NB4 (cell line): ENCODE measurements at regions not wholly inside any gene's neighbourhood (a gene's known extent, or its start where the extent isn't known, plus 50 kb on each side); places are given as distances from the start of the nearest gene placed in this dataset.
A peak's percentile ranks its signal among the peaks of the same experiment; 100 is the strongest.

ENCODE experiments used
- DNase-seq: peaks from one replicate; pipeline ENCODE4 v3.0.0; 2010; ENCODE audit warnings: low read depth
- H3K4me3 ChIP-seq: one replicate; pipeline ENCODE4 v1.5.1; 2011; ENCODE audit warnings: mild to moderate bottlenecking, low read depth, low read length, moderate library complexity
- MYC ChIP-seq: IDR thresholded peaks from 2 replicates; pipeline ENCODE4 v1.6.1; 2011; ENCODE audit warnings: low read depth, low read length
- POLR2A ChIP-seq: IDR thresholded peaks from 2 replicates; pipeline ENCODE4 v1.6.1; 2011; ENCODE audit warnings: mild to moderate bottlenecking; ENCODE audit not compliant: insufficient read length; ENCODE audit errors: extremely low read depth
- TF ChIP-seq, protein P1 (sequence below): IDR thresholded peaks from one replicate; pipeline ENCODE4 v1.5.1; 2012; ENCODE audit warnings: low read depth, low read length
- TF ChIP-seq, protein P2 (sequence below): IDR thresholded peaks from 2 replicates; pipeline ENCODE4 v1.6.1; 2011; ENCODE audit warnings: low read depth, low read length

DNA sequence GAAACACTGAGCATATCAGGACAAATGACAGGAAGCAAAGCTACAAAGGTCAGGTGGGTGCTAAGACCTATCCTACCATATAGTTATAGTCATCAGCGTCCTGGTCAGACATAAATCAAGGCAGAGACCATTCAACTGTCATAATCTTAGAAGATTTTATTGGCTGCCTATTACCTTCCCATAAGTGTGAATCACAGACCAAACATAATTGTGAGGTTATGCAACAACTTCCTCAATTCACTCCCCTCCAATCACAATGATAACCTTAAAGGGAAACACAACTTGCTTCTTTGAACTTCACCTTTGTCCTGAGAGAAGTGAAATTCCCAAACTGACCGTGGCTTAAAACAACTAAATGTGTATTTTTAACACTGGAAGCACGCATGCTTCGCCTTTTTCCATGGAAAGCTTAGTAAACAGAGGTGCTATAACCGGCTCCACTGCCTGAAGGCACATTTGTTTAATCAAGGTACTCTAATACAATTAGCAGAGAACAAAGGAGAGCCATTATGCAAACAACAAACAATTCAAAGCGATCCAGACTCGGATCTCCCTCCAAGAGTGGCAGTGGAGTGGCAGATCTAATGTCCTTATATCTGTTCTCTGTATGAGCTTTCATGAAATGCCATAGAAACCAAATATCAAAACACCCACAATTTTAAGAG, 84.9 kb downstream of the TMEM114 start:
- peak; percentile 36 for DNase-seq
- H3K4me3 ChIP-seq, result no peak overlapping the region
- no peak for TF ChIP-seq MYC
- TF ChIP-seq, protein P1, sequence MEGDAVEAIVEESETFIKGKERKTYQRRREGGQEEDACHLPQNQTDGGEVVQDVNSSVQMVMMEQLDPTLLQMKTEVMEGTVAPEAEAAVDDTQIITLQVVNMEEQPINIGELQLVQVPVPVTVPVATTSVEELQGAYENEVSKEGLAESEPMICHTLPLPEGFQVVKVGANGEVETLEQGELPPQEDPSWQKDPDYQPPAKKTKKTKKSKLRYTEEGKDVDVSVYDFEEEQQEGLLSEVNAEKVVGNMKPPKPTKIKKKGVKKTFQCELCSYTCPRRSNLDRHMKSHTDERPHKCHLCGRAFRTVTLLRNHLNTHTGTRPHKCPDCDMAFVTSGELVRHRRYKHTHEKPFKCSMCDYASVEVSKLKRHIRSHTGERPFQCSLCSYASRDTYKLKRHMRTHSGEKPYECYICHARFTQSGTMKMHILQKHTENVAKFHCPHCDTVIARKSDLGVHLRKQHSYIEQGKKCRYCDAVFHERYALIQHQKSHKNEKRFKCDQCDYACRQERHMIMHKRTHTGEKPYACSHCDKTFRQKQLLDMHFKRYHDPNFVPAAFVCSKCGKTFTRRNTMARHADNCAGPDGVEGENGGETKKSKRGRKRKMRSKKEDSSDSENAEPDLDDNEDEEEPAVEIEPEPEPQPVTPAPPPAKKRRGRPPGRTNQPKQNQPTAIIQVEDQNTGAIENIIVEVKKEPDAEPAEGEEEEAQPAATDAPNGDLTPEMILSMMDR, result no peak
- no peak for TF ChIP-seq POLR2A
- TF ChIP-seq, protein P2, sequence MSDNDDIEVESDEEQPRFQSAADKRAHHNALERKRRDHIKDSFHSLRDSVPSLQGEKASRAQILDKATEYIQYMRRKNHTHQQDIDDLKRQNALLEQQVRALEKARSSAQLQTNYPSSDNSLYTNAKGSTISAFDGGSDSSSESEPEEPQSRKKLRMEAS, result no peak

DNA sequence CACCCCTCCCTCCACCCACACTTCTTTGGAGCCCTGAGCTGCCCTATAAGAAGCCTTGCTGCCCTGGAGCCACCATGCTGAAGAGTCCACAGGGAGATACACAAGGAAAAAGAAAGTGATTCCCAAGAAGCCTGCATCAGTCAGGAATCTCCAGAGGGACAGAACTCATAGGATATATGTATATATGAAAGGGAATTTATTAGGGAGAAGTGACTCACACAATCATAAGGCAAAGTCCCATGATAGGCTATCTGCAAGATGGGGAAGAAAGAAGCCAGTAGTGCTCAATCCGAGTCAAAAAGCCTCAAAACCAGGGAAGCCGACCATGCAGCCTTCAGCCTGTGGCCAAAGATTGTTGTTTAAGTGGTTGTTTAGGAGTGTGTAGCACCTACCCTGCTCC, 87.9 kb downstream of the TMEM114 start:
- no peak for TF ChIP-seq POLR2A
- TF ChIP-seq, protein P1, result no peak
- TF ChIP-seq, protein P2, result no peak
- no peak for TF ChIP-seq MYC
- no peak overlapping the region for H3K4me3 ChIP-seq

DNA sequence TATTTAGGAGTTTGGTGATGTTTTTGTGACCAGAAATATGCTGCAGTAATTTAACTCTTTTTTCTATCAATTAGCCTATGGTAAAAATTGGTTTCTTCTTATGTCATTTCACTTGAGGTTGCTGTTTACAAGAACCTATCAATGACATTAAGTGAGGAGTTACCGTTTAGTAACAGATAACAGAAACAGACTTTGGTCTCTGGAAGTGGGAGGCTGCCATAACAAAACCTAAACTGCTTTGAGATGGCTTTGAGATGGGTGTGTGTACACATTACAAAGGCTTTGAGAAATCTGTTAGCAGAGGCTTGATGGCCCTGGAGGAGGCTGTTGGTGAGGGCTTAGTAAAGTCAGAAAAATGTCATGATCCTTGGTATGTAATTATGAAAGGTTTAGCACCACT, 90.0 kb downstream of the TMEM114 start:
- no peak overlapping the region for H3K4me3 ChIP-seq
- TF ChIP-seq, protein P1, result no peak
- TF ChIP-seq, protein P2, result no peak
- TF ChIP-seq MYC, result no peak
- no peak for DNase-seq

More for the DNA sequence above, 87.9 kb downstream of the TMEM114 start:
- no peak for DNase-seq

DNA sequence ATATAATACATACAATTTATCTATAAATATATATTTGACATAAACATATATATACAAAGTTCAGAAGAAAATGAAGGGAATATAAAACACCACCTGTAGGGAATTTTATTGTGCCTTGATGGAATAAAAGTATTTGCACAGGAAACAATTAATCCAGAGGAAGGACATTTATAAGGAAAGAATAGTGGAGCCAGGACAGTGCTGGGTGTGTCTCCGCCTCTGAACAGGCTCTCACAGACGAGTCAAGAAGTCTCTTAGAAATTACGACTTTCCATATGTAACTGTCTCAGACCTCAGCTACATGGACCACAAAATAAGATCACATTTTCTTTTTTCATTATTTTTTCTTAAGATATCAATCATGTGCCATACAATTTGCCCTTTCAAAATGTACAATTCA, 93.9 kb downstream of the TMEM114 start:
- TF ChIP-seq, protein P1, result no peak
- DNase-seq, result no peak
- H3K4me3 ChIP-seq, result no peak overlapping the region

DNA sequence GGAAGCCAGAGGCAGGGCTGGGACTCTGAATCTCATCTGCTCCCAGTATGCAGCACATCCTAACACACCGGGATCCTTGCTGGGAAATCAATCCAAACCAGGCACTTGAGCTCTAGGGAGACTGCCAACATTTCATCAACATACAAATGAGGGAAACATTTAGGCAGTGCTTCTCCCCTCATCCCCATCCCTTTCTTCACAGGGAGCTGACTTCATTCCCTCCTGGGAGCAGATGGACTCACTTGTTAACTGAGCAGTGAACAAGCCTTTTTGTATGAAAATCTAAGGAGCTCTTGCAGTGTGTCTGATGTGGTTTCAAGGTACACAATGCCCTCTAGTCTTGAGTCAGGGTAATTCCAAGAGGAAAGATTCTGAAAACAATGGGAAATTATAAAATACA, 96.3 kb downstream of the TMEM114 start:
- DNase-seq, result peak; percentile 2
- no peak overlapping the region for H3K4me3 ChIP-seq
- TF ChIP-seq MYC, result no peak
- TF ChIP-seq, protein P2, result no peak
- TF ChIP-seq, protein P1, result no peak
- TF ChIP-seq POLR2A, result no peak

DNA sequence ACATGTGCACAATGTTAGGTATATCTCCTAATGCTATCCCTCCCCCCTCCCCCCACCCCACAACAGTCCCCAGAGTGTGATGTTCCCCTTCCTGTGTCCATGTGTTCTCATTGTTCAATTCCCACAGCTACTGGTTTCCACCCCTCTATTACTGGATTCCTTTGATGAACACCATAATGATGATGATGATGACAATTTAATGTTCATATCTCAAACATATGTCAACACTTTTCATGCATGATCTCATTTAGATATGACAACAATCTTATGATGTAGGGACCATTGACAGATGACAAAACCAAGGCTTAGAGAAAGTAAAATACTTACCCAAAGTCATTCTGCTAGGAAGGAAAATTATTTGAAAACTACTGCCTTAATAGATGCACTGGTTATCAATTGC, 97.6 kb downstream of the TMEM114 start:
- H3K4me3 ChIP-seq, result no peak overlapping the region
- no peak for DNase-seq
- TF ChIP-seq, protein P2, result no peak
- TF ChIP-seq MYC, result no peak
